Sigmoid colon (tissue), 4 donors: ENCODE measurements at regions not wholly inside any gene's neighbourhood (a gene's known extent, or its start where the extent isn't known, plus 50 kb on each side); places are given as distances from the start of the nearest gene placed in this dataset.
"Not testable (repeated sequence)": the region's sequence is repeated elsewhere in the genome, so short reads cannot be mapped to it uniquely, and the experiment has no call there.

Experiments used
- EP300 ChIP-seq, 4 donors: sonication (generic); formaldehyde crosslinking; IDR thresholded peaks; one replicate each; pipeline ENCODE4 v1.6.1; 2017; ENCODE audit warnings: antibody characterized with exemption in 4 of 4
- POLR2A ChIP-seq, 2 donors: fragments of 450-650 bp; IDR thresholded peaks; one replicate each; pipeline ENCODE4 v1.6.1; 2016; ENCODE audit warnings: antibody characterized with exemption in 2 of 2, mild to moderate bottlenecking in 2 of 2, moderate library complexity in 2 of 2
- TF ChIP-seq, protein P1 (sequence below), 4 experiments: fragments of 450-650 bp in 3 of 4; fragments of 200-600 bp in 1 of 4; IDR thresholded peaks; one replicate each; pipeline ENCODE4 v1.5.1; 2016 to 2019; ENCODE audit warnings: antibody characterized with exemption in 4 of 4, mild to moderate bottlenecking in 3 of 4, moderate library complexity in 2 of 4

DNA sequence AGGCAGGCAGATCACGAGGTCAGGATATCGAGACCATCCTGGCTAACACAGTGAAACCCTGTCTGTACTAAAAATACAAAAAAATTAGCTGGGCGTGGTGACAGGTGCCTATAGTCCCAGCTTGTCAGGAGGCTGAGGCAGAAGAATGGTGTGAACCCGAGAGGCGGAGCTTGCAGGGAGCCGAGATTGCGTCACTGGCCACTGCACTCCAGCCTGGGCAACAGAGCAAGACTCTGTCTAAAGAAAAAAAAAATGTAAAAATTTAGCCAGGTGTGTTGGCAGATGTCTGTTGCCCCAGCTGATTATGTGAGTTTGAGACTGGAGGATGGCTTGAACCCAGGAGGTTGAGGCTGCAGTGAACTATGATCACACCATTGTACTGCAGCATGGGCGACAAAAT, 54.2 kb upstream of the ADGRE5 start:
- TF ChIP-seq, protein P1, sequence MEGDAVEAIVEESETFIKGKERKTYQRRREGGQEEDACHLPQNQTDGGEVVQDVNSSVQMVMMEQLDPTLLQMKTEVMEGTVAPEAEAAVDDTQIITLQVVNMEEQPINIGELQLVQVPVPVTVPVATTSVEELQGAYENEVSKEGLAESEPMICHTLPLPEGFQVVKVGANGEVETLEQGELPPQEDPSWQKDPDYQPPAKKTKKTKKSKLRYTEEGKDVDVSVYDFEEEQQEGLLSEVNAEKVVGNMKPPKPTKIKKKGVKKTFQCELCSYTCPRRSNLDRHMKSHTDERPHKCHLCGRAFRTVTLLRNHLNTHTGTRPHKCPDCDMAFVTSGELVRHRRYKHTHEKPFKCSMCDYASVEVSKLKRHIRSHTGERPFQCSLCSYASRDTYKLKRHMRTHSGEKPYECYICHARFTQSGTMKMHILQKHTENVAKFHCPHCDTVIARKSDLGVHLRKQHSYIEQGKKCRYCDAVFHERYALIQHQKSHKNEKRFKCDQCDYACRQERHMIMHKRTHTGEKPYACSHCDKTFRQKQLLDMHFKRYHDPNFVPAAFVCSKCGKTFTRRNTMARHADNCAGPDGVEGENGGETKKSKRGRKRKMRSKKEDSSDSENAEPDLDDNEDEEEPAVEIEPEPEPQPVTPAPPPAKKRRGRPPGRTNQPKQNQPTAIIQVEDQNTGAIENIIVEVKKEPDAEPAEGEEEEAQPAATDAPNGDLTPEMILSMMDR (IDR thresholded peaks at IDR 0.05), result not testable (repeated sequence)
- TF ChIP-seq POLR2A, EP300 (IDR thresholded peaks at IDR 0.05): not testable (repeated sequence)
